Endodermal cell (in vitro differentiated cells): ENCODE measurements at regions not wholly inside any gene's neighbourhood (a gene's known extent, or its start where the extent isn't known, plus 50 kb on each side); places are given as distances from the start of the nearest gene placed in this dataset.
A peak's percentile ranks its signal among the peaks of the same experiment; 100 is the strongest.

Experiments used
- DNase-seq: peaks from one replicate; pipeline ENCODE4 v3.0.0-alpha.2; 2017
- H3K27ac ChIP-seq: 2 replicates; pipeline ENCODE4 v1.5.1; 2013; ENCODE audit warnings: mild to moderate bottlenecking, low read depth, low read length, moderate library complexity
- H3K27me3 ChIP-seq: 2 replicates; pipeline ENCODE4 v1.6.1; 2013; ENCODE audit warnings: mild to moderate bottlenecking, low read length, moderate library complexity; ENCODE audit not compliant: insufficient read depth, control insufficient read depth, poor library complexity, severe bottlenecking
- H3K36me3 ChIP-seq: 2 replicates; pipeline ENCODE4 v1.7.0; 2013; ENCODE audit warnings: mild to moderate bottlenecking, low read length, moderate library complexity; ENCODE audit not compliant: control insufficient read depth, insufficient read depth
- H3K4me1 ChIP-seq: one replicate; pipeline ENCODE4 v1.7.0; 2013; ENCODE audit warnings: low read length; ENCODE audit not compliant: control insufficient read depth, insufficient read depth
- H3K4me3 ChIP-seq: 2 replicates; pipeline ENCODE4 v1.5.1; 2013; ENCODE audit warnings: mild to moderate bottlenecking, low read length, moderate library complexity
- H3K9ac ChIP-seq: 2 replicates; pipeline ENCODE4 v1.6.1; 2013; ENCODE audit warnings: mild to moderate bottlenecking, low read length, moderate library complexity; ENCODE audit not compliant: poor library complexity, severe bottlenecking; ENCODE audit errors: extremely low read depth
- H3K9me3 ChIP-seq: 2 replicates; pipeline ENCODE4 v1.6.1; 2013; ENCODE audit warnings: mild to moderate bottlenecking, low read length, moderate library complexity; ENCODE audit not compliant: control insufficient read depth
- H3K27ac Mint-ChIP-seq: 2 replicates; pipeline ENCODE4 v1.8.0; 2020; ENCODE audit warnings: mixed read lengths
- H3K27me3 Mint-ChIP-seq: 2 replicates; pipeline ENCODE4 v1.8.0; 2021; ENCODE audit warnings: mild to moderate bottlenecking, mixed read lengths; ENCODE audit not compliant: insufficient read depth
- H3K36me3 Mint-ChIP-seq: 2 replicates; pipeline ENCODE4 v1.8.0; 2020; ENCODE audit warnings: low read depth, mixed read lengths
- H3K4me1 Mint-ChIP-seq: 2 replicates; pipeline ENCODE4 v1.8.0; 2020; ENCODE audit warnings: mixed read lengths
- H3K4me3 Mint-ChIP-seq: 2 replicates; pipeline ENCODE4 v1.8.0; 2020; ENCODE audit warnings: mild to moderate bottlenecking, moderate library complexity, mixed read lengths
- H3K9me3 Mint-ChIP-seq: 2 replicates; pipeline ENCODE4 v1.8.0; 2020; ENCODE audit warnings: mild to moderate bottlenecking, mixed read lengths
- WGBS, 2 experiments: methylation state at CpG; one replicate each; pipeline versions ENCODE4 v1.1.5 to v1.1.7; 2013; ENCODE audit warnings: missing lambda C conversion rate in 2 of 2, mixed read lengths in 1 of 2; ENCODE audit not compliant: insufficient coverage in 1 of 2, insufficient read length in 1 of 2; 5-methylcytosine and 5-hydroxymethylcytosine counted together
- TF ChIP-seq, protein P1 (sequence below): fragments of 200-600 bp; sonication (generic); conservative IDR thresholded peaks from 2 replicates; pipeline ENCODE4 v1.5.0; 2021; ENCODE audit warnings: antibody characterized with exemption, mild to moderate bottlenecking

DNA sequence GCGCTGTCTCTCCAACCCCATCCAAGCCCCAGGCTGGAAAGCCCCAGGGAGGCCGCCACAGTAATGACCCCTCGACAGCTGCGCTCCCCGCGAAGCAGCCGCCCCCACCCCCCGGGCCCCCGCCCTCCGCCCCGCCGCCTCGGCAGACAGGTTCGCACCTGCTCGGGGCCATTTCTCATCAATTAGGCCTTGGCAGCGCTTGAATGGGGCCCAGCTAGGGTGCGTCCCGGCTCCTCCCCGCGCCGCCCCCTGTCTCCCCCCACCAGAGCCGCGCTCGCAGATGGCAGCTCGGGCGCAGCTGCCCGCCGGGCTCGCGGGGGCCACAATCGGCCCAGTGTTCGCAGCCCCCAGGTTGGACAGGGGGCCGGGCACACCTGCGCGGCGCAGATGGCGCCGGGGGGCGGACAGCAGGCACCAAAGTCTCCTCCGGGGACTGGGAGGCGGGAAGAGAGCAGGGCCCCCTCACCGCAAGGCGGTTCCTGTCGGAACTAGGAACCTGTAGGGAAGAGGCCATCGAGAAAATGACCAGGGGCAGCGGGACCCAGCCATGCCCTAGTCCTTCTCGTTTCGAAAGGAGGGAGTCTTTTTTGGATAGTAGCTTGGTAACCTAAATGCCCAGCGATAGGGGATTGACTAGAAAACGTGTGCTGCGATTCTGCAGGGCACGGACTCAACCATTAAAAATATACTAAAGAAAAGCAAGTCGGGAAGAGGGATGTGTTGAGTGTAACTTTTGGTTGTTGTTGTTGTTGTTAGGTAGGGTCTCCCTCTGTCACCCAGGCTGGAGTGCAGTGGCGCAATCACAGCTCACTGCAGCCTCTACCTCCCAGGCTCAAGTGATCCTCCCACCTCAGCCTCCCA is 83.2 kb upstream of the EYA2 start:
- Histone ChIP-seq H3K4me1 (peaks cover 12% of the 10 kb centered on the region), H3K9me3 (no peaks in the 10 kb centered on the region), H3K27ac (peak overlapping the region; percentile 63), H3K36me3 (no peaks in the 10 kb centered on the region), H3K4me3 (no peak overlapping the region), H3K9ac (no peak overlapping the region), H3K27me3 (peaks cover 7% of the 10 kb centered on the region)
- WGBS, 2 experiments, result 55 to 82% methylated on average over 17 to 50 of the region's 54 CpGs
- TF ChIP-seq, protein P1, sequence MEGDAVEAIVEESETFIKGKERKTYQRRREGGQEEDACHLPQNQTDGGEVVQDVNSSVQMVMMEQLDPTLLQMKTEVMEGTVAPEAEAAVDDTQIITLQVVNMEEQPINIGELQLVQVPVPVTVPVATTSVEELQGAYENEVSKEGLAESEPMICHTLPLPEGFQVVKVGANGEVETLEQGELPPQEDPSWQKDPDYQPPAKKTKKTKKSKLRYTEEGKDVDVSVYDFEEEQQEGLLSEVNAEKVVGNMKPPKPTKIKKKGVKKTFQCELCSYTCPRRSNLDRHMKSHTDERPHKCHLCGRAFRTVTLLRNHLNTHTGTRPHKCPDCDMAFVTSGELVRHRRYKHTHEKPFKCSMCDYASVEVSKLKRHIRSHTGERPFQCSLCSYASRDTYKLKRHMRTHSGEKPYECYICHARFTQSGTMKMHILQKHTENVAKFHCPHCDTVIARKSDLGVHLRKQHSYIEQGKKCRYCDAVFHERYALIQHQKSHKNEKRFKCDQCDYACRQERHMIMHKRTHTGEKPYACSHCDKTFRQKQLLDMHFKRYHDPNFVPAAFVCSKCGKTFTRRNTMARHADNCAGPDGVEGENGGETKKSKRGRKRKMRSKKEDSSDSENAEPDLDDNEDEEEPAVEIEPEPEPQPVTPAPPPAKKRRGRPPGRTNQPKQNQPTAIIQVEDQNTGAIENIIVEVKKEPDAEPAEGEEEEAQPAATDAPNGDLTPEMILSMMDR, result no peak
- H3K27ac Mint-ChIP-seq, result no peak overlapping the region
- H3K4me3 Mint-ChIP-seq, result peak overlapping the region; percentile 26
- no peaks in the 10 kb centered on the region for H3K36me3 Mint-ChIP-seq
- H3K9me3 Mint-ChIP-seq, result no peaks in the 10 kb centered on the region
- peak; percentile 46 for DNase-seq
- H3K27me3 Mint-ChIP-seq, result peaks cover 3% of the 10 kb centered on the region
- peaks cover 7% of the 10 kb centered on the region for H3K4me1 Mint-ChIP-seq

DNA sequence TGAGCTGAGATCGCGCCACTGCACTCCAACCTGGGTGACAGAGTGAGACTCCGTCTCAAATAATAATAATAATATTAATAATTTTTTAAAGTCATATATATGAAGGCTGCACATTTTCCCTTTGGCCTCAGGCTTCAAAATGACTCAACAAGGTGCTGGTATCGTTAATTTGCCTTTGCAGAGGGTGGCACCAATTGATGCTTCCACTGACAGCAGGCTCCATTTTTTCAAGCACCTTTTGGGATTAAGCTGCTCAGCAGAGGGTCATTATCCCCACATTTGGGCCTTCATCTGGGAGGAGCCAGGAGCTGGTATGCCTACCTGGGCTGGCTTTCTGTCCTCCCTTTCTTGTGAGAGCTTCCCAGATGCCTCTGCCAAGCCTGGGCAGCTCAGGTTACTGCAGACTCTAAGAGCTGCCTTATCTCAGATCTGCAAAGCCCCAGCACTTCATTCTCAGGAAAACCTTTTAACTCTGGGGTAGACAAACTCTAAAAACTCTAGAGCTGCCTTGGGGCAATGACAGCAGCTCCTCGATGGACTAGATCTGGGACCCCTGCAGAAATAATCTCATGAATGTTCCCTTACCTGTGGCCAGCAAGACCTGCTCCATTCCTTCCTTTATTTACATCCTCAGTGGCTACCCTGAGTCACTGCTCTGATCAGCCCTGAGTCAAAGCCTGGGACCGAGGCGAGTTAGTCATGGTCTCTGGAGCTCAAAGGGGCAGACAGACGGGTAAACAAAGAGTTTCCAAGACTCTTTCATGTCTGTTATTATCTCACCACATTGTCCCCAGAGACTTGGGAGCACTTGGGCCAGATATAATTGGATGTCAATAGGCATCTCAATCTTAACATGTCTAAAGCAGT is 80.0 kb upstream of the EYA2 start:
- Histone ChIP-seq H3K27me3 (peaks cover 7% of the 10 kb centered on the region), H3K9ac (peak overlapping the region; percentile 35), H3K4me3 (peak overlapping the region; percentile 64), H3K27ac (peak overlapping the region; percentile 95), H3K36me3 (no peaks in the 10 kb centered on the region), H3K9me3 (no peaks in the 10 kb centered on the region), H3K4me1 (peaks cover 12% of the 10 kb centered on the region)
- H3K9me3 Mint-ChIP-seq, result no peaks in the 10 kb centered on the region
- WGBS, 2 experiments, result 40 to 43% methylated on average over 4 to 6 of the region's 8 CpGs
- H3K4me3 Mint-ChIP-seq, result peak overlapping the region; percentile 14
- H3K4me1 Mint-ChIP-seq, result peaks cover 7% of the 10 kb centered on the region
- TF ChIP-seq, protein P1, result no peak
- H3K36me3 Mint-ChIP-seq, result no peaks in the 10 kb centered on the region
- peak overlapping the region; percentile 93 for H3K27ac Mint-ChIP-seq
- peak; percentile 87 for DNase-seq
- H3K27me3 Mint-ChIP-seq, result peaks cover 3% of the 10 kb centered on the region

DNA sequence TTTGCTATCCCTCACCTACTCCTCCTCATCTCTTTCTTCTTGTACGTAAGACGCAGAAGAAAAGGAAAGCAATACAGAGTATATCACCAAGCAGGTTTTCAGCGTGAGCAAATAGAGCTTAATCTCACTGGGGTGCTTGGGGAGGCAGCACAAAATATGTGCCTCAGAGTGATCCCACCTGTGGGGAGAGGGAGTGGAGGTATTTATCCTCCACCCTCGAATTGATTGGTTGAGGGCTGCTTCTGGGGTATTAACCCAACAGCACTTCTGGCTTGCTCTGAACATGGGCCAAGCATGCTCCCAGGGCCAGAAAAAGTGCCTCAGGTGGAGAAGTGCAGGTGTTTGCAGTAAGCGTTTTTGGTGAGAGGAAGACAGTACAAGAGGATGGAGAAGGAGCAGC is 78.5 kb upstream of the EYA2 start:
- Mint-ChIP-seq H3K9me3 (no peaks in the 10 kb centered on the region), H3K36me3 (no peaks in the 10 kb centered on the region), H3K4me3 (no peak overlapping the region), H3K27me3 (peaks cover 3% of the 10 kb centered on the region), H3K4me1 (peaks cover 7% of the 10 kb centered on the region), H3K27ac (no peak overlapping the region)
- Histone ChIP-seq H3K27ac (no peak overlapping the region), H3K9ac (no peak overlapping the region), H3K4me1 (peaks cover 12% of the 10 kb centered on the region), H3K9me3 (no peaks in the 10 kb centered on the region), H3K27me3 (peaks cover 7% of the 10 kb centered on the region), H3K36me3 (no peaks in the 10 kb centered on the region), H3K4me3 (no peak overlapping the region)
- WGBS, 2 experiments, result 90 to 95% methylated on average over 3 to 5 of the region's 5 CpGs
- no peak for DNase-seq
- TF ChIP-seq, protein P1, result no peak
